OCI-LY3 (cell line): ENCODE measurements at regions not wholly inside any gene's neighbourhood (a gene's known extent, or its start where the extent isn't known, plus 50 kb on each side); places are given as distances from the start of the nearest gene placed in this dataset.

ENCODE experiments used
- CTCF ChIP-seq: fragments of 200-600, 300-600 bp; sonication (generic); IDR thresholded peaks from 2 replicates; pipeline ENCODE4 v1.5.1; 2014; ENCODE audit warnings: antibody characterized with exemption, low read length, low read depth
- EZH2phosphoT487 ChIP-seq: fragments of 200-600 bp; shearing (Covaris generic); IDR thresholded peaks from 2 replicates; pipeline ENCODE4 v1.6.1; 2018; ENCODE audit warnings: antibody characterized with exemption, mixed run types, low read depth

- TF ChIP-seq CTCF, result no peak
- no peak for TF ChIP-seq EZH2phosphoT487
Observed at GRCh38 chr18:56175330-56176001, 462.9 kb downstream of the TXNL1 start.
